HTR-8/SVneo (cell line): ENCODE measurements at regions not wholly inside any gene's neighbourhood (a gene's known extent, or its start where the extent isn't known, plus 50 kb on each side); places are given as distances from the start of the nearest gene placed in this dataset.
"Not testable (repeated sequence)": the region's sequence is repeated elsewhere in the genome, so short reads cannot be mapped to it uniquely, and the experiment has no call there.

Experiments
- DNase-seq: peaks from one replicate; pipeline ENCODE4 v3.0.0; 2011; ENCODE audit warnings: low spot score, mixed read lengths; ENCODE audit not compliant: insufficient read length
- FAIRE-seq: peaks from 2 replicates; lab custom pipeline; 2011; peaks lifted over from hg19 to GRCh38; lab: Jason Lieb, UNC

DNA sequence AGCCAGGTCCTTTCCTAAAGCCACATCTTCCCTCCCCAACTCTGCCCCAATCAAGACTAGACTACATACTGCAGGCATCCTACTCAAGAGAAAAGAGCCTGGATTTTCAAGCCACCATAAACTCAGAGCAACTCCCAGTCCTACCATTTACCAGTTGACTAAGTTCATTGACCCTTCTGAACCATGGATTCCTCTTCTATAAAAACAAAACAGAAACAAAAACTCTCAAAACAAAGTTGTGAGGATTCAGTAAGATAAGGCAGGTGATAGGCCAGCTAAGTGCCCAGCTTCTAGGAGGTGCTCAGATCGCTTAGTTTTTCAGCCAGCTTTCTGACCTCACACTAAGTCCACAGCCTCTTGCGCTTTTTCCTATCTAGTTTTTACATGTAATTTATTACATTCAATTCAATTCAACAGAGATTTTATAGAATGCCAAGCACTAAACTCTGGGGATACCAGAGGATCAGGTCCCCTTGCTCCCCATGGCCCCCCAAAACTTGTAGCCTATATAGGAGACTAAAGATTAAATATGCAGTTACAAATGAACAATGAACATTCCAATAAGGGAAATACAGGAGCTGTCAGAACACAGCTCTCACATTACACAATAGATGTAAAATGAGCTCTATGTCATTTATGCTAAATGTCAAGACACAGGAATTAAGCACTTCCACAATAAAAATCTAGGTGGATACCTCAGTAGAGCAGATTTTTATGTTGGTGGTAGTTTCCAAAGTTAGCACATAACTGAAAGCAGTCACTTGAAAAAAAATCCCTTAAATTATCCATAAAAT lies 104.5 kb upstream of the EGLN3 start:
- no peak for DNase-seq
- FAIRE-seq = no peak

GRCh38 chr14:34053666-34054065 lies 102.8 kb upstream of the EGLN3 start:
- FAIRE-seq (no peak), DNase-seq (no peak)

GRCh38 chr14:34052658-34053014 lies 101.8 kb upstream of the EGLN3 start:
- no peak for DNase-seq
- no peak for FAIRE-seq

DNA sequence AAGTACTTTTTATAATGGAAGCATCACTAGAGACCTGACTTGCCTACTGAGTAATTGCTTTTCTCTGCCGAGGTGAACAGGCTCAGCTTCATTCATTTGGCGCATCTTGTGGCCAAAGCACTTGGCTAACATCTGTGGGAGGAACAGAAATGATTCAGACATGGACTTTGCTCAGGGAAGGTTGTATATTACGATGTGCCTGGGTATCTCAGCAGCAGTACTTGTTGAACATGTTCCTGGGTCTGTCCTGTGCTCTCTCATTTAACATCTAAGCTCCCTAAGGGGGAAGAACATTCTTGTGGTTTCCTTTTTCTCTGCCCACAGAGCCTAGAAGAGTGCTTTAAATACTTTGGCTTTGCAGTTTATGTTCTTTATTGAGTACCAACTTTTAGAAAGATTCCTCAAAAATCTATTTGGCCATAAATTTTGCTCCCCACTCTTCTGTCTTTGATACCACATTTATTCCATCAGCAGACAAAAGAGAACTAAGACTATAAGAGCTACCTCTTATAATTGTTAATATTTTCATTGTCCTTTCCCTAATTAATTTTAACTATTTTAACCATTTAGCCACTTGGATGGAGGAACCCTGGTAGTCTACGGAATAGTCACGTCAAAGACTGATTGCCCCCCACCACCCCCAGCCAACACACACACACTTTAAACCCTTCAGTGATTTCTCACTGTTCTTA lies 101.2 kb upstream of the EGLN3 start:
- DNase-seq (peak; percentile 31), FAIRE-seq (no peak)

GRCh38 chr14:34050606-34051005 lies 99.7 kb upstream of the EGLN3 start:
- no peak for FAIRE-seq
- no peak for DNase-seq

DNA sequence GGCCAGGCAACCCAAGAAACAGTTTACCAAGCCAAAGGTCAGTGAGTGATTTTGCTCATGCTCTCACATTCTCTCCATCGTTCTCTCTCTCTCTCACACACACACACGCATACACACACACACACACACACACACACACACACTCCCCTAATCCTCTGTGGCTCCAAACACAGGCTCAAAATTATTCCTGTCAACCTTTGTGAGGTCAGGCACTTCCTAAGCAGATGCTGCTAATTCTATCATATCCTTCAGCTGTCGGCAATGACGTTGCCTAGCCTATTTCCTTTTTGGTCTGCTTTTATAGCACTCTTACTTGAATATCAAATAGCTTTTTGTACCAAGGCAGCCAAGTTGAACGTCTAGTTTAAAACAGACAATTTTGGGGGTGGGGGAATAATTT lies 98.9 kb upstream of the EGLN3 start:
- FAIRE-seq (no peak), DNase-seq (no peak)

GRCh38 chr14:34049187-34049586 lies 98.3 kb upstream of the EGLN3 start:
- DNase-seq, FAIRE-seq: not testable (repeated sequence)

DNA sequence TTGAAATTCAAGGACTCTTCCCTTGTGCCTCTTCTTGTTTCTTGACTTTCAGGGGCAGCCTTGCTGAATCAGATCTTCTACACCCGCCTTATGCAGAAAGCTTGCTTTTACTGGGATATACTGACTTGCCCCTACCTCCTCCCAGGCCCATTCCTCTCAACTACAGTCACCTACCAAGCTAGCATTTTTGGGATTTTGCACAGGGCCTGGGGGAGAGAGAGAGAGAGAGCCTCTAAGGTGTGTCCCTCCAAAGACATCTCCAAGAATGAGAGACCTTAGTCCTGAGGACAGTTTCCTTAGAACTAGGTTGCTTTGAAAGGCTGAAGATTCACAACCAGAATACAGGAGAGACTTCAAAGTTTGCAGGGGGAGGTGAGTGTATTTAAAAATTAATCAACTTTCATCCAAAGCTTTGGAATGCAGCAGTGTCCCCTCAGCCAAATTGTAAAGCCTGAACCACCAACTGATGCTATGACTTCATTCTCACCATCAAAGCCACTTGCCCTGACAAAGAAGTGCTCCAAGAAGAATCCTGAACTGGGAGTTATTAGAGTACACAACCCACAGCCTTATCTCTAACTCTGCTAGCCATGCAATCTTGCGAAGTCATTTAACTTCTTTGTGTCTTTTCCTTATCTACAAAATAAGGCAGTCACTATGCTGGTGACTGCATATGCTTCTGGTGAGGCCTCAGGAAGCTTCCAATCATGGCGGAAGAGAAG lies 96.1 kb upstream of the EGLN3 start:
- FAIRE-seq (no peak), DNase-seq (no peak)

DNA sequence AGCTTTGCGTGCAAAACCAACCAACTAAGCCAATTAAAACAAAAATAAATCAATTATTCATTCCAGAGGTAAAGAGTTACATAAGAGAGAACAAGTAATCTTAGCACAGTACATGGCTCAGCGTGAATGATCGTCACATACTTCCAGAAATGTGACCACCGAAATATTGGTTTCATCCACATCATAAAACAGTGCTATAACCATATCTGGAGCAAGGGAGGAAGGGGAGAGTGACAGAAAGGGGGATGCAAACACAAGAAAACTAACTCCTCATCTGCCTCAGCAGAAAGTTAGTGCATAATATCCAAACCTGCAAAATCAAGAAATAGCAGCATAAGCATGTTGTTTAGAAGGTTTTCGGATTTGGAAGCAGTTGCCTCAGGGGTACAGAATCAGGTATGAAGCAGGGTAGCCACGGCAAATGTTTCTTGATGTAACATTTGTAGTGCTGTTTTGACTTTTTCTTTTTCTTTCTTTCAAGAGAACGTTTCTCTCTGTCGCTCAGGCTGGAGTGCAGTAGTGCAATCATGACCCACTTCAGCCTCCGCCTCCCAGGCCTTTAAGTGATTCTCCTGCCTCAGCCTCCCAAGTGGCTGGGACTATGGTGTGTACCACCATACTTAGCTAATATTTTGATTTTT lies 93.9 kb upstream of the EGLN3 start:
- DNase-seq (no peak), FAIRE-seq (no peak)

- FAIRE-seq (no peak), DNase-seq (no peak)
These were observed 93.4 kb upstream of the EGLN3 start for GRCh38 chr14:34044373-34044637.

GRCh38 chr14:34043627-34044372 lies 92.9 kb upstream of the EGLN3 start:
- FAIRE-seq = no peak
- DNase-seq = peak; percentile 30

- FAIRE-seq (no peak), DNase-seq (no peak)
These were observed 90.3 kb upstream of the EGLN3 start for GRCh38 chr14:34041220-34041619.

DNA sequence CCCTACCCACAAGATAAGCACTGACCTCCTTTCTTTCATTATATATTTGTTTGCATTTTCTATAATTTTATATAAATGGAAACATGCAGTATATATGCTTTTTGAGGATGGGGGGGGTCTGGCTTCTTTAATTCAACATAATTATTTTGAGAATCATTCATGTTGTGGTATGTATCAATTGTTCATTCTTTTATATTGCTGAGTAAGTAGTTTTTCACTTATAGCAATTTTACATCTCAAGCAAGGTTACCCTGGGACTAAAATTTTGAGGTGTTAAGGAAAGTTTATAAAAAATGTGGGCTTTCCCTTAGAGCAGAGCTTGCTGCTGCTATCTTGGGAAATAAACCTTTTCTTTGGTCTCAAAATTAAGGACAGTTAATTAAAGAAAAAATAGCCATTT lies 89.9 kb upstream of the EGLN3 start:
- FAIRE-seq = no peak

GRCh38 chr14:34039428-34040047 lies 88.7 kb upstream of the EGLN3 start:
- FAIRE-seq = no peak
- no peak for DNase-seq

More for the DNA sequence above, 89.9 kb upstream of the EGLN3 start:
- DNase-seq = no peak

- DNase-seq = no peak
- FAIRE-seq = no peak
These were observed 87.6 kb upstream of the EGLN3 start for GRCh38 chr14:34038358-34039057.

DNA sequence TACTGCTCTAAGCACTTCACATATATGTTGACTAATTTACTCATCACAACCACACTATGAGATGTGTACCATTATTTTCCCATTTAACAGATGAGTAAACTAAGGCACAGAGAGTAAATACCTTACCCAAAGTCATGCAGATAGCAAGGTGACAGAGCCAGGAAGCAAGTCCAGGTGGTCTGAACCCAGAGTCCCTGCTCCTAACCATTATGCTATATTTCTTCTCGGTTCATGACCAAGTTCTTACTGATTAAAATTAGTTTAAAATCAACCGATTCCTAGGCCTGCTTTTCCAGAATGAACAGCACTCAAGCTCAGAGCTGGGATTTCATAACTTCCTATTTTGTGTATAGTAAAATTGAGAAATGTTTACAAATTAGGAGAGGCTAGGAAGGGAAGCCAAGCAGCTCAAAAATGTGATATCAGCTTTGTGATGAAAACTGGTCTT lies 85.5 kb upstream of the EGLN3 start:
- FAIRE-seq (no peak), DNase-seq (no peak)

DNA sequence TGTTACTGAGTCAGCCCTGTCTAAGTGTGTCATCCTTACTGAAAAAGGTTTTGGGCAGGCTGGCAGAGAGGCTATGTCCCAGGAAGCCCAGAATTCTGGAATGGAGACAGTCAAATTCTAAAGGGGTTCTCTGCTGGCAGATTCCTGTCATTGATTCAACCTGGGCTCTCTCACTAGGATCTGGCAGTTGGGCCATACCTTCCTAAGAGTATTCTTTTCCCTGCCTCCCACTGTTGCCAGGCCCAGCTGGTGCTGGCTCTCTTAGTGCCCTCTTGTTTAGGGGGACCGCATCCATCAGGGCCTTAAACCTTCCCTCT lies 85.0 kb upstream of the EGLN3 start:
- FAIRE-seq = no peak
- DNase-seq = no peak

- no peak for DNase-seq
- no peak for FAIRE-seq
These were observed 84.5 kb upstream of the EGLN3 start for GRCh38 chr14:34035177-34035933.
